ENCODE measurements at regions not wholly inside any gene's neighbourhood (a gene's known extent, or its start where the extent isn't known, plus 50 kb on each side); places are given as distances from the start of the nearest gene placed in this dataset.
"Not testable (repeated sequence)": the region's sequence is repeated elsewhere in the genome, so short reads cannot be mapped to it uniquely, and the experiment has no call there.

GRCh38 chr10:32139223-32140073 lies 83.2 kb upstream of the KIF5B start:
- peak; percentile 11 for DNase-seq

GRCh38 chr10:32136927-32137326 lies 80.7 kb upstream of the KIF5B start:
- not testable (repeated sequence) for DNase-seq

- DNase-seq, result not testable (repeated sequence)
Observed at GRCh38 chr10:32135796-32136195, 79.6 kb upstream of the KIF5B start.

- DNase-seq, result no peak
Observed at GRCh38 chr10:32132357-32132946, 76.2 kb upstream of the KIF5B start.

GRCh38 chr10:32131388-32131787 lies 75.2 kb upstream of the KIF5B start:
- no peak for DNase-seq

GRCh38 chr10:32130788-32131187 lies 74.6 kb upstream of the KIF5B start:
- no peak for DNase-seq

GRCh38 chr10:32125023-32125422 lies 68.8 kb upstream of the KIF5B start:
- DNase-seq, result no peak

- no peak for DNase-seq
Observed at GRCh38 chr10:32123021-32123420, 66.8 kb upstream of the KIF5B start.

GRCh38 chr10:32121648-32122047 lies 65.4 kb upstream of the KIF5B start:
- no peak for DNase-seq

GRCh38 chr10:32120147-32120546 lies 63.9 kb upstream of the KIF5B start:
- no peak for DNase-seq

GRCh38 chr10:32114508-32114907 lies 58.3 kb upstream of the KIF5B start:
- DNase-seq, result no peak

- DNase-seq, result no peak
Observed at GRCh38 chr10:32112055-32112454, 55.8 kb upstream of the KIF5B start.

GRCh38 chr10:32111585-32111984 lies 55.4 kb upstream of the KIF5B start:
- DNase-seq, result no peak

GRCh38 chr10:32110790-32111189 lies 54.6 kb upstream of the KIF5B start:
- no peak for DNase-seq

GRCh38 chr10:32109603-32110002 lies 53.4 kb upstream of the KIF5B start:
- DNase-seq, result no peak

Data from stimulated activated CD4-positive, alpha-beta T cell treated with anti-CD3 and anti-CD28 coated beads, Interleukin-15, amount 100 ng/mL, for 24 hours (primary cell).